HG03565 (cell line): ENCODE measurements at regions not wholly inside any gene's neighbourhood (a gene's known extent, or its start where the extent isn't known, plus 50 kb on each side); places are given as distances from the start of the nearest gene placed in this dataset.
"Not testable (repeated sequence)": the region's sequence is repeated elsewhere in the genome, so short reads cannot be mapped to it uniquely, and the experiment has no call there.

Source experiments
- ATAC-seq: cut with Tn5 transposase; IDR thresholded peaks from one replicate; pipeline ENCODE4 v1.9.1; 2021; ENCODE audit warnings: mild to moderate bottlenecking, moderate library complexity; ENCODE audit not compliant: unreplicated experiment

DNA sequence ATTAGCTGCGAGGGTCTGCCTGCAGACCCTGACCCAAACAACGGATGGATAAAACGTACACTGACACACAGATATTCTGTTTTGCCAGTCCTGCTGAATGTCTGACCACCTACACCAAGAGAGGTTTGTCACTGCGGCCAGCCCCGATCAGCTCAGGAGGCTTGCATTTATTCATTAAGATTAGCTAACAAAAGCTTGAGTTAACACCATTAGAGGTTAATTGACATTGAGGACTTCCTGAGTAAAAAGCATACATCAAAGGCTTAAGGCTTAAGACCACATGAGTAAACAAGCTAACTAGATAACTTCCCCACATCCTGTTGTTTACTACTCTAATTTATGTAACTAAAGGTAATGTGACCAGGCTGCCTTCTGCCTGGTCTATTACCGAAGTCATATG, 198.1 kb upstream of the TRPC7 start:
- no peak for ATAC-seq

DNA sequence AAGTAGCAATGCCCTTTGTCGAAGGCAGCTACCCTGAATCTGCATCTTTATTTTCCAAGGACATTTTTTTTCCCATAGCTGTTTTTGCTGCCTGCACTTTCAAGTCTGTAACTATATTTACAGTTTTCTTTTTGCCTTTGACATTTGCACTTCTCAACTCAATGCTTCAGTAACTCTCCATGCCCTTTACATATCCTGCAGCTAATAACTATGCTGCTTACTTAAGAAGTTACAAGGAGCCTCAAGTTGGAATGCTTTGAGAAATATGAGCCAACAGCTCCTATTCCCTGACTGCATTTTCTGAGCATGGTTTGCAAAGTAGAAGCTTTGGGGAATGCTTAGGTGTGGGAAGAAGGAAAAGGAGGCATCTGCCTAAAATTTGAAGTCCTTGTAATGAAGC, 194.8 kb upstream of the TRPC7 start:
- ATAC-seq = no peak

DNA sequence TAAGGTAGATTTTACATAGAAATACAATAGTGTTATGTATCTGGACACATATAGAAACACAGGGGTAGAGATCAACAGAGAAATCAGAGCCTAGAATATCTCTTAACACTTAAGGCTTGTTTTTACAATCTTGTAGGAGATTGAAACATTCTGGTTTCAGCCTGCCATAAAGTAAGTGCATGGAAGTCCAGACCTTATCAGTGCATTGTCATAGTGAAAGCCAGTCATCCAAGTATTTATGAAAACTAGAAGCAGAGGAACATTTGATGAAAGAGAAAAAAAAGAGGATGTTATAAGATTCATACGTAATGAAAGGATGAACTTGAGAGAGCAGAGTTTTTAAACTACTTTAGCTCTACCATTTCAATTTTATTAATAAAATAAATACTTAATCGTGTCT, 194.3 kb upstream of the TRPC7 start:
- no peak for ATAC-seq

DNA sequence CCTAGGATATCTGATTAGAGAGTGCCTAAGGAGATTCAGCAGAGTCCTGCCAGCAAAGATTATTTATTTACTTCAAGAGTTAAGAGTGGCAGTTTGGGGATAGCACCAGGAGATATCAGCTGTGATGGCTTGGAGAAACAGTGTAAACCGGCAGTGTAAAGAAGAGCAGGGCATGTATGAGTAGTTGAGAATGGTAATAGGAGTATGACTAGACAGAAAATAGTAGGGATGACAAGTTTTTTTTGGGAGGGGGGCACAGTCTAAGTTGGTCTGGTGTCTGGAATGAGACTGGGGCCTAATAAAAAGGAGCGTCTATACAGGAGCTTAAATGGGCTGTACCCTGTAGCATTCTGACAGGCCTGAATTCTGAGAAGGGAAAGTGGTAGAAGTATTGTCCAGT, 181.8 kb upstream of the TRPC7 start:
- not testable (repeated sequence) for ATAC-seq

DNA sequence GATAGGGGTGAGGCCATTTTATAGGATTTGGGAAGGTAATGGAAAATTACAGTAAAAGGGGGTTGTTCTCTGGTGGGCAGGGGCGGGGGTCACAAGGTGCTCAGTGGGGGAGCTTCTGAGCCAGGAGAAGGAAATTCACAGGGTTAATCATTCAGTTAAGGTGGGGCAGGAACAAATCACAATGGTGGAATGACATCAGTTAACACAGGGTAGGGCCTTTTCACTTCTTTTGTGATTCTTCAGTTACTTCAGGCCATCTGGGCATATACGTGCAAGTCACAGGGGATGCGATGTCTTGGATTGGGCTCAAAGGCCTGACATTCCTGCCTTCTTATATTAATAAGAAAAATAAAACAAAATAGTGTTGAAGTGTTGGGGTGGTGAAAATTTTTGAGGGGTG, 181.1 kb upstream of the TRPC7 start:
- ATAC-seq = not testable (repeated sequence)

DNA sequence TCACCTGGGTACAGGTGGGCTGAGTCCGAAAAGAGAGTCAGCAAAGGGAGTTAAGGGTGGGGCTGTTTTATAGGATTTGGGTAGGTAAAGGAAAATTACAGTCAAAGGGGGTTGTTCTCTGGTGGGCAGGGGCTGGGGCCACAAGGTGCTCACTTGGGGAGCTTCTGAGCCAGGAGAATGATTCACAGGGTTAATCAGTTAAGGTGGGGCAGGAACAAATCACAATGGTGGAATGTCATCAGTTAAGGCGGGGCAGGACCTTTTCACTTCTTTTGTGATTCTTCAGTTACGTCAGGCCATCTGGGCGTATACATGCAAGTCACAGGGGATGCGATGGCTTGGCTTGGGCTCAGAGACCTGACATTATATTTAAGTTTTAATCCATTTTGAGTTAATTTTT, 179.7 kb upstream of the TRPC7 start:
- not testable (repeated sequence) for ATAC-seq

DNA sequence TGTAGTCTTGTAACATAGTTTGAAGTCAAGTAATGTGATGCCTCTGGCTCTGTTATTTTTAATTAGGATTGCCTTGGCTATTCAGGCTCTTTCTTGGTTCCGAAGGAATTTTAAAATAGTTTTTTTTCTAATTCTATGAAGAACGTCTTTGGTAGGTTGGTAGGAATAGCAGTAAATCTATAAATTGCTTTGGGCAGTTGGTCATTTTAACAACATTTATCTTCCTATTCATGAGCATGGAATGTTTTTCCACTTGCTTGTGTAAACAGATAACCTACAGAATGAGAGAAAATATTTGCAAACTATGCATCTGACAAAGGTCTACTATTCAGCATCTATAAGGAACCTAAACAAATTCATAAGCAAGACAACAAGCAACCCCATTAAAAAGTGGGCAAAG, 173.2 kb upstream of the TRPC7 start:
- ATAC-seq = no peak

DNA sequence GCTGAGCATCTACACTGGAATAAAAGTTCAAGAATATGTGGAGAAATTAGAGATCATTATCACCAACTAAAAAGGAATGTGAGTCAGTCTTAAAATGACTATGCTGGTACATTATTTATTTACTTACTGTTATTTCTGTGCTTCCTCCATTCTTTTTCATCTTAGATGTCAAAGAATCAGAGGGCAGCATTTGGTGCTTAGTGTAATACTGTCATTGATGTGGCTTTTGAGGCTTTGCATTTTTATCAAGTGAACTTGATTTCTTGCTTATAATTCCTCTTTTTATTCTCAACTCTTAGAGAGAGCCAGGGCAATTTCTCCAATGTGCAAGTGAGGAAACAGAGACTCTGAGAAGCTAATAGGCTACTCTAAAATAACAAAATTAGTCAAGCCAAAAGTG, 163.7 kb upstream of the TRPC7 start:
- no peak for ATAC-seq

DNA sequence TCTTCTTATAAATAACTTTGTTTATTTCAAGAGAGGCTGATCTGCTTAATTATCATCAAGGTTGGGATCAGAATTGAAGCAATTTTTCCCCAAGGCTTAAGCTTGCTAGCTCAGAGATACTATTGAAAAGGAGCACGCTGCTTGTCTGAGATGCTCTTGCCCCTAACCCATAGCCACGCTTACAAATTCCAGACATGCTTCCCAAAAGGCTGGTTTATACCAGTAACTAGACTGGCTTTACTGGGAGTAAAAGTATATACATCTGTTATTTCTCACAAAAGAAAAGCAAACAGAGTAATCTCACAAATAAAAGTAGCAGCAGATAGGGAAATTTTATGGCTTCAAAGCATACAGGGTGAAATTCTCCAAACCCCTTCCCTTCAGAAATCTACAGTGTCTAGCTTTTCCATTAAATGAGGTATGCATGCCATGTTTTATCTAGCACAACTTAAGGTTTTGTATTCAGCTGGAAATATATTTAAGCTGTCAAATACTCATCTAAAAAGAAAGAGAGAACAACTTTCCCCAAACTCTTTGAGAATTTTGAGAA, 163.2 kb upstream of the TRPC7 start:
- no peak for ATAC-seq

DNA sequence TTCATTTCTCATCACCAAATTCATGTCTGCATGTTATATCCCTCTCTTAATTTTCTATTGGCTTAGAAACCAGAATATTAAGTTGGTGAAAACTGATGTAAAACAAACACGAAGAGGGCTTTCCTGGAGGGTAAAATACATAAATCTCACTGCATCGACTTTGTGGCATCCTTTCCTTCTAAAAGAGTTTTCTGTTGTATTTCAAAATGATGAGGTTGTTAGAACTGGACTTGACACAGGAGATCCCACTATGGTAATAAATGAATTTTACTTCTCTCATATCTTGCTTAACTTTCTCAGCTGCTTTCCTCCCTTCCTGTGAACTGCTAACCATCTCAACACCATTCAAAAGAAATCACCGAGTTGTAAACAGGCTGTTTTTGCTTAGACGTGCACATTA, 162.0 kb upstream of the TRPC7 start:
- ATAC-seq = no peak

DNA sequence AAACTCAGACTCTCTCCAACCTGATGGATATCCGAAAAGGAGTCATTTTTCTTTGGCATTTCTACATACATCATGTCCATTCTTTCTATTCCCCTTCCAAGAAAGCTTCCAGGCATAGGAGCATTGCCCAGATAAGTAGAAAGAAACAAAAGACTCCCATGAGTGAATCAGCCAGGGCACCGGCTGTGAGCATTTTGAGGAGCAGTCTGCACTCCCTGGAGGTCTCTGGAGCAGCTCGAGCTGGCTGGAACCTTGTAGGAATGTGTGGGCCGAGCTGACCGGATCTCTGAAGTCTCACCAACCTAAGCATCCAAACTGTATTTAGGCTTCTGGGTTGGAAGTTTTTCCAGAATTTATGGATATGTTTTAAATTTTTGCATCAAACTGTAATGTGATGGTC, 161.4 kb upstream of the TRPC7 start:
- ATAC-seq = no peak

DNA sequence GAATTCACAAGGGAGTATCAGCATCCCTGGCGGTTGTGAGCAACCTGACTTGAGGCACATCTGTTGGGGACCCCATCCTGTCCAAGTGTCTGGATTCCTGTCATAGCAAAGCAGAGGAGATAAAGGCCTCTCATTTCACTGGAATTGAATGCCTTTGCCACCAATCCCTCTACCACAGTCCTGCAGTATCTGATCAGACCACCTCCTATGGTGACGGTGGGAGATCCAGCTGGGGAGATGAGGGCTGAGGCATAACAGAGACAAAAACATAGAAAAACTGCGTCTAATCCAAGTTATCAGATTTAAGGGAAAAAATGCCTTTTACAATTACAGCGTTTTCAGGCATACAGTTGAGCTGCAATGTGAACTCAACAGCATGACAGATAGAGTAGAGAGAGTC, 160.7 kb upstream of the TRPC7 start:
- no peak for ATAC-seq

DNA sequence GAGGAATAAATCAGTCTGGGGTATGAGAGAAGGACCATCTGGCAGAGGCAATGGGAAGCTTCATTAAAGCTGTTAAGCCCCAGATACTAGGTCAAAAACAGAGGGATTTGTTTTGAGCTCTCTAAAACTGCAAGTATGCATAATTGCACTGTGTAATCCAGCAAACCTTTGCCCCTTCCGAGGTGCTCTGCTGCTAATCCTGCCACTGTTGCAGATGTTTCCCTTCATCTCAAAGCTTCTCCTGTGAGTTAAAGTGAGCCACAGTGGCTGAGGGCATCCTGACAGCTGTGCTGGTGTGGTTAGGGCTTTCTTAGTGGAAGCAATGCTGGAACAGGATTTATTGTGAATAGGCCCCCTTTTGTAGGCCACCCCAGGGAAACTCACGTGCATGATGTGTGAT, 160.3 kb upstream of the TRPC7 start:
- no peak for ATAC-seq

DNA sequence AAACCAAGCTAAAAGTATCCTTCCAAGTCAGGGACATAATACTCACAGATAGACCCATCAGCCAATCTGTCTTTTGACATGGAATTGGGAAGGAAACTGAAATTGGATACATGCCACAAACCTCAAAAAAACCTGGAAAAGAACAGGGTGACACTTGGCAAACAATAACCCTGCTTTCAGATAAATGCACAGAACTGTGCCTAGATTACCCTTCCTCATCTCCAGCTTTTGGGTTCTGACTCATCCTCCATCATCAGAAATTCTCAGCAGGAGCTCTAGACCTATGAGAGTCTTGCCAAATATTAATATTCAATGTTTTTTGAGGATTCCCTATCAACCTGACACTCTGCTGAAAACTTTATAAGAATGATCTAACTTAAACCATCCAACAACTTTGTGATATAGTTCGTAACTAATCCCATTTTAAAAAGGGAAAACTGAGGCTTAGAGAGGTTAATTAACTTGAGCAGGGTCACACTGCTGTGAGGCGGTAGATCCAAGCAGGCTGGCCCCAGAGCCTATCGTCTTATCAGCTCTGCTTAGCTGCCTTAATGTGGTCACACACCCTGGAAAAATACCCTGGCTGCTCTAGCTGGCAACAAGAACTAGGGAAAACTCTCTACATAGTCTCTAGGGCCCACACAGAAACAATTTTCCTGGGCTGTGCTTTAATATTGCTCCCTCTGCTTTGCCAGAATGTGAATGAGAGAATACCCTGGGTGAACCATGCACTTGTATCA, 157.0 kb upstream of the TRPC7 start:
- ATAC-seq = no peak

DNA sequence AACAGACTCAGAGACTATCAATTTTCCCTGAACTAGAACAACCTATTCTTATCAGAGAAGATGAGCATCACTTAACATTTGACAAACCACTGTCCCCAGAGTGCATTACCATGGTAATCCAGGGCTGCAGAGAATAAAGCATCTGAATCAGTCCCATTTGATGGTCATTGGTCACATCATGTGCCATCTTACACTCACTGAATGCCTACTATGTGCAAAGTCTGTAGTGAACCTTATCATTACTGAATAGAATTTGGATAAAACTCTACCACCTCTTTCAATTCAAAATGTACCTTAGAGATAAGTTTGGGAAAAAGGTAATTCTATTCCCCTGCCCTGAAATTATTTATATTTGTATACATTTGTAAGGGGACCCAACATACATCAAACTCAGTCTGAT, 156.4 kb upstream of the TRPC7 start:
- no peak for ATAC-seq

DNA sequence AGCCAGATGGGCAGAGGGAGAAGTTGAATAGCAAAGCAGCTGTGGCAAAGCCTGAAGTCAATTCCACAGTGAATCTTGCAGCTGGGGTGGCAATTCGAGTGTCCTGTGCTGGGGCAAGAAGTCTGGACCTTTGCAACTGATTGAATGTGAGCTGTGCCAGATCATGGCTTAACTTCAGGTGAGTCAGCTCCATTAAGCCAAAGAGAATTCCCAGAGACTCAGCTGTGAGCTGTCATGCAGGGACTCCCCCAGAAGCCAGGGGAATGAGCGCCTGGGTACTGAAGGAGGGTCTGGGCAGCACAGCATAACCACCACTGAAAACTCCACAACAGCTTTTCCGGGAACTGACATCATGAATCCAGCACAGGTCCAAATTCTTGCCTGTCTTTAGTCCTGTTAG, 153.5 kb upstream of the TRPC7 start:
- ATAC-seq = no peak

DNA sequence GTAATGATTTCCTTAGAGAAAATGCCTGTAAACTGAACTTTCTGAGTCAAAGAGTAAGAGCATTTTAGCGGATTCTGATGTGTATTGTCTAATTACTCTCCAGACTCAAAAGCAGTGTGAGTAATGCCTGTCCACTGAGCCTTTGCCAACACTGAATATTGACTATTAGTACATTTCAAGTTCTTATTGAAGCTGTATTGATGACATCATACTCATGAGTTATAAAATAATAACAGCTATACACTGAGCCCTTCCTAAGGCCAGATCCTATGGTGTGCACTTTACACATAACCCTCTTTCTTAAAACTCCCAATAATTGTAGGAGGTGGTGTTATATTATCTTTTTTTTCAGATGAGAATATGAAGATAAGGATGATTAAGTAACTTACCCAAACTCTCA, 152.8 kb upstream of the TRPC7 start:
- ATAC-seq = no peak

DNA sequence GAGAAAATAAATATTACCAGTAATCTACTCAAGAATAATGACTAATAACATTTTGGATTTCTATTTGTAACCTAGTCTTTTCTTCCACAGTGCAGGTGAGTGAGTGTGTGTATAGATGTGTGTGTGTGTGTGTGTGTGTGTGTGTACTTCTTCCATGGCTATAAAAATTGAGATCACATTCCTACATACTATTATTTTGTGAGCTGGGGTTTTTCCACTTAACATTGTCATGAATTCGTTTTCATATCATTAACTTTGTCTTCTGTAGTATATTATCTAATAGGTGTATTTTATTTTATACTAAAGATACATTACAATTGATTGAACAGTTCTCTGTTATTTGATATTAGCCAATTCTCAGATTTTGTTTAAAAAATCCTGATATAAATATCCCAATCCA, 152.4 kb upstream of the TRPC7 start:
- no peak for ATAC-seq

DNA sequence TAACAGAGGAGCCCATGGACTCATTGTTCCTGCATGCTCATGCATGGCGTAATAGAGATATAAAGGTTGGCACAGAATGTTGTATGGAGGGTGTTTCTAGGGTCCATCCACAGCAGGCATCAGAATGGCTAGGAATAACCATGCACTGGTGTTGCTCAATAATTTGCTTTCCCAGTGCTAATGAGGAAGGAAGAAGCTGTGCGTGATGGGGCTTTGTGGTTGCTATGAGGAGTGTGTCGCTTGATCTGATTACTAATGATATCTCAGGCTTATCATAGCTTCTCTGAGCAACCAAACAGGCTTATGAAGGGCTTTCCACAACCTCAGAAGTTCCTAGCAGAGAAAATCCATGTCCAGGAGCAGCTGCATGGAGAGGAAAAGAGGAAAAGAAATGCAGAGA, 151.3 kb upstream of the TRPC7 start:
- ATAC-seq = no peak

DNA sequence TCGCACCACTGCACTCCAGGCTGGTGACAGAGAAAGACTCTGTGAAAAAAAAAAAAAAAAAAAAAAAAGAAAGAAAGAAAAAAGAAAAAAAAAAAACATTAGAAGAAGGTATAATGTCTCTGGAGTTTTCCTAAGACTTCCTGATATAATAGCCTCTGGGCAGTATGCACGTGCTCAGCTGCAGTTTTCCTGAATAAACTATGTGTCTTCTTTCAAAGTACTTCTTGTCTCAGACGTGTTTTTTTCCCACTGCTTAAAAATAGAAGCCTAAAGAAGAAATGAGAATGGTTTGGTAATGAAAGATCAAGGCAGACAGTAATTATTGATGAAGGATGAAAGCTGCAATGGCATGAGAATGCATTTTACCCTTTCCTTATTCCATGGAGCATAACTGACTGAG, 148.1 kb upstream of the TRPC7 start:
- no peak for ATAC-seq

DNA sequence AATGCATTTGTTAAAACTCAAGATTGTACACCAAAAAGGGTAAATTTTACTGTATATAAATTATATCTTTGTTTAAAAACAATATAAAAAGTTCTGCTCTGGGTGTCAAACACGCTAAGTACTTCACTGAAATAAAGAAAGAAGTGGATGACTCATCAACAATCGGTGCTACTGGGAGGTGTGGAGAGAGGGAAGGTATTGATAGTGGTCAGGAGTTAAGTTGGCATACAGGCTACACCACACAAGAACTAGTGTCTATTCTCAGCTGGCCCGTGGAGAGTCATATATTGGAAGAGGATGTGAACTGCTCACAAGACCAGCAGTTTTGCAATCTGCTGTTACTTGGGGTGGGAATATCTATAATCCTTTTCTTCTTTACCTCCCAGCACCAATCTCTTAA, 145.7 kb upstream of the TRPC7 start:
- no peak for ATAC-seq

DNA sequence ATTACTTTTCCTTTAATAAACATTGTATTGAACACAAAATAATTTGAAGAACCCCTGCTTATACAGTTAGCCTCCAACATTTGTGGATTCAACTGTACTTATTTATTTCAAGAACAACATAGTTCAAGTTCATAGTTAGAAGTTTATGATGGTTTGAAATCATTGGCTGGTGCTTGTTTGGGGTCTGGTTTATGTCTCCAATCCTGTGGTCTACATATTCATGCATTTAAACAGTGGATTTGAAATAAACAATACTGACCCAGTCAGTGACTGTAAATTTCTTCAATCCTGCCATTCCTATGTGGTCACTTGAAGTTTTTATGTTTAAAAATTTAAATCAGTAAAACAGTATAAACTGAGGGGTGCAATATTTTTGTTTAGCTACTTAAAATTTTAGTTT, 145.1 kb upstream of the TRPC7 start:
- ATAC-seq = no peak

DNA sequence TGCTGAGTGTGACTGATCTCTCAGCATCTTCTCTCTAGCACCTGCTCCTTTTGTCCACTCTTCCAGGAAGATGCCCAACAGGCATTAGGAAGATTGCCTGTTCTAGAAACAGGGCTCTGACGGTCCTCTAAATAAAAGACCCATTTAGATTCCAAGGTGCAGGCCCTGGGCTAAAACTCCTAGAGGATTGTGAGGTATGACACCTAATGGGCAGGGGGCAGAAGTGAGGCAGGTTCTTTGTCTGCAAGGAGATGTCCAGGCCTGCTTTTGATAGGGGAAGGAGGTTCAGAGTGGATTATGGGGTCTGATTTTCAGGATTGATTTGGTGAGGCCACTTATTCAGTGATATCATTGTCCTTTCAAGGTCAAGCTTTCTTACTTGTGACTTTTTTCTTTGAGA, 140.8 kb upstream of the TRPC7 start:
- ATAC-seq = no peak
